Thyroid gland (tissue), 4 donors: ENCODE measurements at regions not wholly inside any gene's neighbourhood (a gene's known extent, or its start where the extent isn't known, plus 50 kb on each side); places are given as distances from the start of the nearest gene placed in this dataset.

Experiments used
- CTCF ChIP-seq, 6 experiments: fragments of 200-600 bp in 3 of 6; fragments of 450-650 bp in 3 of 6; sonication (generic) in 3 of 6; IDR thresholded peaks; one replicate each; pipeline ENCODE4 v1.5.1; 2016 to 2019; ENCODE audit warnings: antibody characterized with exemption in 6 of 6, mild to moderate bottlenecking in 2 of 6, inconsistent platforms in 1 of 6, moderate library complexity in 1 of 6
- POLR2A ChIP-seq, 2 donors: fragments of 450-650 bp; IDR thresholded peaks; one replicate each; pipeline ENCODE4 v1.6.1; 2017; ENCODE audit warnings: antibody characterized with exemption in 2 of 2, mild to moderate bottlenecking in 2 of 2, moderate library complexity in 1 of 2

GRCh38 chr1:239655023-239655422, 268.7 kb downstream of the CHRM3 start:
- TF ChIP-seq CTCF (IDR thresholded peaks at IDR 0.05) (no peak), POLR2A (IDR thresholded peaks at IDR 0.05) (no peak)
